GM21423 (cell line): ENCODE measurements at regions not wholly inside any gene's neighbourhood (a gene's known extent, or its start where the extent isn't known, plus 50 kb on each side); places are given as distances from the start of the nearest gene placed in this dataset.

Source experiments
- ATAC-seq: cut with Tn5 transposase; IDR thresholded peaks from one replicate; pipeline ENCODE4 v1.9.1; 2021; ENCODE audit warnings: mild to moderate bottlenecking, moderate library complexity; ENCODE audit not compliant: unreplicated experiment

- no peak for ATAC-seq
These were observed 469.0 kb upstream of the BRINP1 start for GRCh38 chr9:119838210-119838609.

GRCh38 chr9:119836036-119836435 lies 466.8 kb upstream of the BRINP1 start:
- ATAC-seq, result no peak

GRCh38 chr9:119834064-119834620 lies 464.9 kb upstream of the BRINP1 start:
- ATAC-seq, result no peak

- ATAC-seq, result no peak
These were observed 462.1 kb upstream of the BRINP1 start for GRCh38 chr9:119831309-119831708.

- ATAC-seq, result no peak
These were observed 460.5 kb upstream of the BRINP1 start for GRCh38 chr9:119829748-119830147.

GRCh38 chr9:119829186-119829585 lies 460.0 kb upstream of the BRINP1 start:
- ATAC-seq, result no peak

GRCh38 chr9:119827526-119827925 lies 458.3 kb upstream of the BRINP1 start:
- no peak for ATAC-seq

GRCh38 chr9:119827126-119827525 lies 457.9 kb upstream of the BRINP1 start:
- no peak for ATAC-seq

- no peak for ATAC-seq
These were observed 449.6 kb upstream of the BRINP1 start for GRCh38 chr9:119818726-119819435.

- no peak for ATAC-seq
These were observed 441.6 kb upstream of the BRINP1 start for GRCh38 chr9:119810645-119811429.

GRCh38 chr9:119803679-119804078 lies 434.4 kb upstream of the BRINP1 start:
- ATAC-seq, result no peak

GRCh38 chr9:119802621-119803020 lies 433.4 kb upstream of the BRINP1 start:
- ATAC-seq, result no peak

- ATAC-seq, result no peak
These were observed 432.9 kb upstream of the BRINP1 start for GRCh38 chr9:119802133-119802532.

- ATAC-seq, result no peak
These were observed 432.1 kb upstream of the BRINP1 start for GRCh38 chr9:119801311-119801710.

GRCh38 chr9:119795395-119795794 lies 426.2 kb upstream of the BRINP1 start:
- no peak for ATAC-seq

- ATAC-seq, result no peak
These were observed 425.6 kb upstream of the BRINP1 start for GRCh38 chr9:119794836-119795235.

- no peak for ATAC-seq
These were observed 424.0 kb upstream of the BRINP1 start for GRCh38 chr9:119793218-119793617.

GRCh38 chr9:119792242-119792641 lies 423.0 kb upstream of the BRINP1 start:
- no peak for ATAC-seq

GRCh38 chr9:119789987-119790386 lies 420.8 kb upstream of the BRINP1 start:
- no peak for ATAC-seq

- ATAC-seq, result no peak
These were observed 419.7 kb upstream of the BRINP1 start for GRCh38 chr9:119788921-119789320.

GRCh38 chr9:119781886-119782285 lies 412.7 kb upstream of the BRINP1 start:
- no peak for ATAC-seq

- ATAC-seq, result no peak
These were observed 406.2 kb upstream of the BRINP1 start for GRCh38 chr9:119775410-119775809.
